ENCODE measurements at regions not wholly inside any gene's neighbourhood (a gene's known extent, or its start where the extent isn't known, plus 50 kb on each side); places are given as distances from the start of the nearest gene placed in this dataset.

DNA sequence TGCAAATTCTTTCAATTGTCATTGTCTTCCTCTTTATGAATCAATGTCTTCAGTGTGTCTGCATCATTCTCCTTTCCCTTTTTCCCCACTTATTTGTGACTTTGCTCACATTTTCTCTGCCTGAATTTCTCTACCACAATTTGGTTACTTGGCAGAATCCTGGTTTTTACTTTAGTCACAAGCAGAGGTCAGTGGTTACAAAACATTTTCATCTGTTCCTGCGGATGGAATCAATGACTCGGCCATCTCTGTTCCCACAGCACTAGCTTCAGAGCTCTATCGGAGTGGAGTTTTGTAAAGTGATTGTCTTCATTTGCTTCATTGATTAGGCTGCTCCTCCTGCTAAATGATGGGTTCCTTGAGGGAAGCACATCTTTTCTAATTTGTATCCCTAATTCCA is 501.3 kb upstream of the AADAT start:
- TF ChIP-seq, protein P1, sequence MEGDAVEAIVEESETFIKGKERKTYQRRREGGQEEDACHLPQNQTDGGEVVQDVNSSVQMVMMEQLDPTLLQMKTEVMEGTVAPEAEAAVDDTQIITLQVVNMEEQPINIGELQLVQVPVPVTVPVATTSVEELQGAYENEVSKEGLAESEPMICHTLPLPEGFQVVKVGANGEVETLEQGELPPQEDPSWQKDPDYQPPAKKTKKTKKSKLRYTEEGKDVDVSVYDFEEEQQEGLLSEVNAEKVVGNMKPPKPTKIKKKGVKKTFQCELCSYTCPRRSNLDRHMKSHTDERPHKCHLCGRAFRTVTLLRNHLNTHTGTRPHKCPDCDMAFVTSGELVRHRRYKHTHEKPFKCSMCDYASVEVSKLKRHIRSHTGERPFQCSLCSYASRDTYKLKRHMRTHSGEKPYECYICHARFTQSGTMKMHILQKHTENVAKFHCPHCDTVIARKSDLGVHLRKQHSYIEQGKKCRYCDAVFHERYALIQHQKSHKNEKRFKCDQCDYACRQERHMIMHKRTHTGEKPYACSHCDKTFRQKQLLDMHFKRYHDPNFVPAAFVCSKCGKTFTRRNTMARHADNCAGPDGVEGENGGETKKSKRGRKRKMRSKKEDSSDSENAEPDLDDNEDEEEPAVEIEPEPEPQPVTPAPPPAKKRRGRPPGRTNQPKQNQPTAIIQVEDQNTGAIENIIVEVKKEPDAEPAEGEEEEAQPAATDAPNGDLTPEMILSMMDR (IDR thresholded peaks at IDR 0.05): no peak
- no peak for TF ChIP-seq POLR2A (IDR thresholded peaks at IDR 0.05)
